GM21526 (cell line): ENCODE measurements at regions not wholly inside any gene's neighbourhood (a gene's known extent, or its start where the extent isn't known, plus 50 kb on each side); places are given as distances from the start of the nearest gene placed in this dataset.

Experiments used
- ATAC-seq: cut with Tn5 transposase; IDR thresholded peaks from one replicate; pipeline ENCODE4 v1.9.1; 2021; ENCODE audit warnings: moderate library complexity; ENCODE audit not compliant: unreplicated experiment, low FRiP score

DNA sequence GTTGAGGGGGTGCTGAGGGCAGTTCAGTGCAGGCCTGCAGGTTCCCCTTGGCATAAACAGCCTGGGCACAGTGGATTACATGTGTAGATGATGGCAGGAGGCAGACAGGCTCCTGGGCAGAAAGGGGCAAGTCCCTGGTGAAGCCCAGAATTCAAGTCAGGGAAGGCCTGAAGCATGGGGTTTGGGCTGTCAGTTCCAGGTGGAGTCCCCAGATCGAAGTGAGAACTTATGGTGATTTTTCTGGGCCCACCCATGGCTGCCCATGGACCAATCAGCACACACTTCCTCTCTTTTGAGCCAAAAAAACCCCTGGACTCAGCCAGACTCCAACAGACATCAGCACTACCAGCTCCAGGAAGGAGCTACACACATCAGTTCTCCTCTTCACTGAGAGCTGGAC, 529.1 kb downstream of the PPARGC1A start:
- ATAC-seq = no peak

DNA sequence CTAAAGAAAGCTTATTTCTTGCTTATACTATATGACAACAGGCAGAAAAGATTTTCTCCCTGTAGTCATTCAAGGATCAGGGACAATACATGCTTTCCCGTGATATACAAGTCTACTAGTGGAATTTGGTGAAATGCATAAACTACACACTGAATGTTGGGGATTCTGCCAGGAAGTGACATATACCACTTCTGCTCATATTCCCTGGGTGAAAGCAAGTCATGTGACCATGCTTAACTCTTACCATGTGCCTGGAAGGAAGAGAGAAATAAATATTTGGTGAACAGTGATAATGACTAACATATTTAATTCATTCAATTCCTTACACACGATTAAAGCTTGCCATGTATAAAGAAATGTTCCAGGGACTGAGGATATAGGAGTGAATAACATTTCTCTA, 534.6 kb downstream of the PPARGC1A start:
- no peak for ATAC-seq

DNA sequence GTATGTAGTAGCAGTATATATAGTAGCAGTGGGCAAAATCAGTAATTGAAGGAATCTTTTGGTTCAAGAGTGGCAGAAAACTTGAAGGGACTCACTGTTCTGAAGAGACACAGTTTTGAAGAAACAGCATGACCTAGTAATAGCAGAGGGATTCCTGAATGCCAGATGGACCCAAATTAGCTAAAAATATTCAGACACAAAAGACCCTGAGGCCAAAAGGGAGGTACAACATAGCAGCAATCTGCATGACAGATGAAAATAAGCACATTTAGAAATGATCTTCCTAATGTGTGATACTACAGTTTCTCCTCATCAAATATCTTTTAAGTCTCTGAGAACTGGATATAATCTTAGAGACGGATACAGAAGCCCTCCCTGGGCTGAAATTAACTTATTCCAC, 536.6 kb downstream of the PPARGC1A start:
- no peak for ATAC-seq

DNA sequence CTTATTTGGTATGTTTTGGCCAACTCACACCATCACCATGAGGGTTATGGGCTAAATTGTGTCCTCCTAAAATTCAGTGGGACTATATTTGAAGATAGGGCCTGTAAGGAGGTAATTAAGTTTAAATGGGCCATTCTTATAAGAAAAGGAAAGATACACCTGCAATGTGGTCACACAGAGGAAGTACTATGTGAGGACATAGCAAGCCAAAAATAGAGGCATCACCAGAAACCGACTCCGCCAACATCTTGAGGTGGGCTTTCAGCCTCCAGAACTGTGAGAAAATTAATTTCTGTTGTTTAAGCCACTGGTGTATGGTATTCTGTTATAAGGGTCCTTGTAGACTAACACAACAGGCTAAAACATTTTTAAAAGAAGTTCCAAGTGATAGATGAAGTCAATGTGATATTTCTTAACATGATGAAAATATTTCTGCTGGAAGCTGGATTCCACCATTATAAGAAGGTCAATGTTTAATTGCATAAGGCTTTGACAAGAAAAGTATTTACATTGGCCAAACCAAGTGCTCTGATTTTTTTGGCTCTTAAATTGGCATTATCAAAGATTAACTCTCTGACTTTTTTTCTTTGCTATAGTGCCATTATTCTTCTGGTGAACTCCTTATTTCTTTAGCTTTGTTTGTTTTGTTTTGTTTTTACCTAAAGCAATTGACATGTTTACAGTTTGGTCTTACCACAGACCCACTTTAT, 540.9 kb downstream of the PPARGC1A start:
- no peak for ATAC-seq

DNA sequence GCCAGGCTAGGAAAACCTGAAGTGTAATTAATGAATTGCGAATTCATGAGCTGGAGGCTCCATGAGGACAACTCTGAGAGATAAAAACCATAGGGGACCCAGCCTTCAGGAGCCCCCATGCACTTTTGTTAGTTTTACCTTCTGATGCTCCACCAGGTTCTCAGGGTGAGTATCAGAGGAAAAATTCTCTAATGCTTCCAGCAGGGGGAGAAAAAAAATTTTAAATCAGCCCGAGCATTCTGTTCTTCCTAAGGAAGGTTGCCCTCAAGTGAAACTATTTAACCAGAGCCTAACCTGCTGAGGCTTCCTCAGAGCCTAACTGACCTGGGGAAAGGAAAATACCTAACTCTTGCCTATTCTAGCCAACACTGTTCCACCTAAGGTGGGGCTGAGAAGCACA, 552.6 kb downstream of the PPARGC1A start:
- ATAC-seq = no peak

DNA sequence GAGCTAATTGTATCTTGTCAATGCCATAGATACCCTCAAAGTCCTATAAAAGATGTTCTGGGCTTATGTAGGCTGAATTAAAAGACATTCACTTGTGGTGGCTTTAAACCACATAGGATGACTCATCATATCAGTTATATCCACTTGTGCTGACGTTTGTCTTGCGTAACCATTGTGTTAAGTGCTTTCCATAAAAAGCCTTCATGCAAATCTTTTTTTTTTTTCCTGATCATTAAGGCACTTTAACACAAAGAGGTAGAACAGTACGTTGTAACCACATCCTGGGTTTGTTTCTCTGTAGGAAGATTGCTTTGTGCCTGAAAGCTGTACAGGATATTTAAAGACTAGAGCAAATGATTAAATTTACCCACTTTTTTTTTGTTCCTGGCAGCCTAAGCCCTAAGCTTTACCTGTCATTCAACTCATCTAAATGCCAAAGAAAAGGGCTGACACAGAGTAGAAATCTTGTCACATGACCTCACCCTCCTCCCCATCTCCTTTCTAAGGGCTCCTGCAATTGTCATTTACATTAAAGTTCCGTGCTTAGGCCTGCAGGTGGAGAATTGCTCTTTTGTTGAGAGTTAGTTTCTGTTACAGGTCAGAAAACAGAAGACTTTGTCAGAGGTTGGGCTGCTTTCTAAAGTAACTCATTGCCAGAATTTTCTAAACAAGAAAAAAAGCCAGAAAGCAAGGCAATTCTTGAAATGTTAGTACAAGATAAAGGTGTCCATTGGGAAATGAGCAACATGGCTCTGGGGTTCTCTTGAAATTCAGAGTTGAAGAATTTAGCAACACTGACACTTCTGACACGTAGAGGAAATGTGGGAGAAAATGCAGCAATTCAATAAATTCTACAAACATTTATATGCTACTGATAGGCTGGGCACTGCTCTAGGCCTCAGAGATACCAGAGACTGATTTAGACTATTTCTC, 555.6 kb downstream of the PPARGC1A start:
- ATAC-seq = peak; percentile 67

DNA sequence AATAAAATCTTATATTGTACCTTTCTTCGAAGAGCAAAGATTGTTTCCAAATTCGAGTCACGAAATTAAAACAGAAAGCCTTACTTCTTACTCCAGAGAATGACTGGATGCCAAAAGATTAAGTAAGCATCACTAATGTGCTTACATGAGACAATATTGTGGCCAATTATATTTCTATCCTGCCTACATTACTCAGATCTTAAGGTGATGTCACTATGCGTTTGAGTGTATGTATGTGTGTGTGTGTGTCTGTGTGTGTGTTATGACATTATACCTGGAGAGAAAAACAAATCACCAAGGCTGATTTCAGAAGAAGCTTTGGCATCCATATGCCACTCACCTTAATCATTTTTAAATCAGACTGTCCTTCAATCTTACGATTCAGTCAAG, 556.3 kb downstream of the PPARGC1A start:
- no peak for ATAC-seq

DNA sequence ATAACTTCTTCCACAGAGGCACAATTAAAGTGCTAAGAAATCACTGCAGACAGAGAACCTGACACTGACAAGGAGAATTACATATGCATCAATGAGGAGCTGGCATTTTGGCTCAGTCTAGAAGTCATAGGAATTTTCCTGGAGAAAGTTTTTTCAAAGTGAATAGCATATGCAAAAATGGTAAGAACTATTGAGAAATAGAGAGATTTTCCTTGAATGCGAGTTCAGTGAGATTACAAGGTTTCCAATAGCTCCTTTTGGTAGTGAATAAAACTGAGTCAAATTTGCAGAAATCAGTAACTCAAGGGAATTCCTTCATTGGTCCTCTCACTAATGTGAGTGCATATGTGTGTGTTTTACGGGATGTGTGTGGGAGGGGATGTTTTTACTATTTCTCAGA, 557.5 kb downstream of the PPARGC1A start:
- no peak for ATAC-seq

DNA sequence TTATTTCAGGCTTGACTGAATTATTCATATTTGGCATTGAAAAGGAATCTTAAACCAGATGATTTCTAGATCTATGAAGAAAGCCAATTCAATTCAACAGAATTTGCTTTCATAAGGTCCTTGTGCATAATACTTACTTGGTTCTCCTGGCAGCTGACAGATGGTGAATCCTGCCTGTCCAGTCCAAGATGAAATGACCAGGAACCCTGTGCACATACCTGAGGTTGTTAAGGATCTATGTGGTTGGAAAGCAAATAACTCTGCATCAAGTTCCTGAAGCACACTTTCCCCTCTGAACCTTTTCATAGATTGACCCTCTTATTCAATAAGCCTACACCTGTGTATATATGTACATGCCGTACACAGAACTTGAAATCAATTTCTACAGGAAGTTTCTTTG, 562.7 kb downstream of the PPARGC1A start:
- no peak for ATAC-seq

DNA sequence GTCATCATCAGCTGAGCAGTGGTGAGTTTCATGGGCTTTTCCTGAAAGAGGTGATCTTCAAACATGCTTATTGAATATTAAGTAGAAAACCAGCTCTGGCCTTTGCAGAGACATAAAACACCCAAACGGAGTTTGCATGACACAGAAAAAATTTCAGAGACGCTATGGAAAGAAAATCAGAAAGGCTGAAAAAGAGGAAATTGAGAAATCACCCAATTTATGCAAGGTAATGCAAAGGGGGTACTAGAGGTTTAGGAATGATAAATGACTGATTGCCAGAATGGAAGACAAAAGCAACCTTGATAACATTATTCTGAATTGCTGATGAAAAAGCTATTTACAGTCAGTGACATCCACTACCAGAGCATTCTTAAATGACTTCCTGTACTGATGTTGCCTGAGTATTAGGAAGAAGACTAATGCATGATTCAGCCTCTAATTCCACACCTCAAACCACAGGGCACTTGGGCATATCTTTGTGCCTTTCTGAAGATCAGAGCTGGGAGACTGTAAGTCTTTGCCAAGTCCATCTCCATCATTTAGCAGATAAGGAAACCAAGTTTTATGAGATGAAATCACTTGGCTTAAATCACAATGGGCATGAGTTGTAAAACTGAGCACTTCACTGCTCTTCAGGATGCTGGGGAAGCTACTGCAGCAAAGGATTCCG, 565.7 kb downstream of the PPARGC1A start:
- no peak for ATAC-seq

DNA sequence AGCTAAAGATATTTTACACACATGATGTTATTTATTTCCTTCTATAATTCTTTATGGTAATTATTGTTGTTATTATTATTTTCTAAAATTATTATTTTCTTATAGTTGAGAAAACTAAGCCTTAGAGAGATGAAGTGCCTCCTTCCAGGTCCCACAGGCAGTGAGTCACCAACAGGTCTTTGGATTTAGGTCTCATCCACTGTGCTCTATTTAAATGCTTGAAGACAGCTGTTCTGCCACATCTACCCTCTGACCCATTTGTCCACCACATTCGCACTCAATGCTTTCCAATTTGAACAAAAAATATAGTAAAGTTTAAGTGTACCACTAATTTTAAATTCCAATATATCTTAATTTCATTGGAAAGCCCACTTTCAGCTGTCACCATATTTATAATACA, 566.4 kb downstream of the PPARGC1A start:
- ATAC-seq = no peak

DNA sequence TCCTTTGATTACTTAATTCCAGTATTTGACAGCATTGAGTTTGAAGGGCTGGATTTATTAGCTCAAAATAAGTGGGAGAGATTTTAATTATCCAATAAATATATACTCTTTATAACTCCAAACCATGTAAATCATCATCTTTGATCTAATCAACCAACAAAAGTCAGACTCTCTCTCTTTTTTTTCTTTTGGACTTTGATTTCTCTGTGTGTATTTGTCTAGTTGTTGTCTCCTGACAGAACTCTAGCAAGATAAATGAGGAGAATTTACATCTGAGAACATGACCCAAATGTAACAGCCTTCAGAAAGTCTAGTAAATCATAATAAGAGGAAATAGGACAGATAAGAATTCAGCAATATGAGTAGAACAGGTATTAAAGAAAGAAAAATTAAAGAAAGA, 567.1 kb downstream of the PPARGC1A start:
- no peak for ATAC-seq

DNA sequence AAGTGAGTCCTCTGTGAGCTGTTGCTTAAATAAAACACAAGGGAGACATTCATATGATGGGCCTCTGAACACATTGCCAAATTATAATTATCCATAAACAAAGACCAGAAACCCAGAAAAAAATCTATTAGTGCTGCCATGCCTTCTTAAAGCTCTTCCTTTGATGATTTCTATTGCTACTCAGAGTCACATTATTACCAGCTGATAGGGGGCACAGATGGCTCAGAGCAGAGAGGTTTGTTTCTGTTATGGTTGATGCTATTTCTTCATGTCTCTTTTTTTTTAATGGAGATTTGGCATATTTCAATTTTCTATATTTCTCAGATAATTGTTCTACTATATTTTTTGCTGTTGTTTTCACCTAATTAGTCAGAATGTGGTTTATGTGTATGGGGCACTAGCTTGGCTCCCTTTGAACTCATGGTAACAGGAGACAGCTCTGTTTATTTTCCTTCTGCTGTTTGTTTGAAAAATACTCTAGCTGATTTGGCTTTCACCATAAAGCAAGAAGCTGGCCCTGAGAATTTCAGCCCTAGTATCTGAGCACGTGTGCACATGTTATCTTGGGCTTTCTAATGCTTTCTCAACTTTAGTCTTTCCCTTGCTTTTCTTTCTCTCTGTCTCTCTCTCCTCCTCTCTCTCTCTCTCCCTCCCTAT, 568.8 kb downstream of the PPARGC1A start:
- no peak for ATAC-seq

DNA sequence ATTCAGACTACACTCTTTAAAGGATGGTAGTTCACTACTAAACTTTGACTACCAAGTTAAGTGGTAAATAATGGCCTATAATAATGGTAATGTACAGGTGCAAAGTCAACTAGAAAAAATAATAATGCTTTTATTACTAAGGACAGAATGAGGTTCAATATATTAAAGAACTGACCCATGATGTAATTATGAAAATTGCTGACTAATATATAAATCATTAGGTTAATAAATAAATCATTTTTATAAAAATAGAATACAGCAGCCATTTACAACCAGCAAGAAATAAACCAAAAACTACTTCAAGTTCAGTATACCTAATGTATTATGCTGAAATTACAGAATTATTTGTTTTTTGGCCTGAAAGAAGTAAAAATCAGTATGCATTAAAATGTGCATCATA, 577.2 kb downstream of the PPARGC1A start:
- ATAC-seq = no peak

DNA sequence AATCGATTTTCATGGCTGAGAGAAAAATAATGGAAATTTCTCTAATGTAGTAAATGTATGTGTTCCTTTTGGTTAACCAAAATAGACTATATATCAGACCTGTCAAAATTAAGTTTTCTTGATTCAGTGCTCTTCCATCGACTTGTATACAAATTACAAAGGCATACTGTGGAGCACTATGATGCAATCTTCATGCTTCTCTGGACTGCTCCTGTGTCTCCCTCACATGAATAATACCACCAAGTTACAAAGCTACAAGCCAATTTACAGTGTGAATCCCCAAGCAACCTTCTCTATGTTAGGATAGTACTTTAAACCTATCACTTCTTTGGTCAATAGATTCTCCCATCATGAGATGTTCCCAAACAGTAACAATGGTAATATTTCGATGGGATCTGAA, 577.9 kb downstream of the PPARGC1A start:
- ATAC-seq = no peak

DNA sequence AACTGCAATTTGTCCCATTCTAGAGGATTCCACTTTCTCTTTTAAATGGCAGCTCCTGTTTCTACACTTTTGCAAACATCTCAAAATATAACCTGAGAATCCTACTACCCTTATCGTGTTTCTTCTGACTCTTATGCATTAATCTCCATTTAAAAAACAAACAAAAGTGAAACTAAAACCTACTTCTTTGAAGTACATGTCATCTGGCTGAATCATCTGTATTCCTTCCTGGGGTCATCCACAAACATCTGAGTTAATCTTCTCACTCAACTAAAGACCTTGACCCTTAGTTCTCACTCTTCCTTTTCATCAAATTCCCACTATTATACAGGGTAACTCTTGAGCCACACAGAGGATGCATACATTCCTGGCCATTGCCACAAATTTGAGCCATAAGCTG, 584.8 kb downstream of the PPARGC1A start:
- ATAC-seq = no peak

DNA sequence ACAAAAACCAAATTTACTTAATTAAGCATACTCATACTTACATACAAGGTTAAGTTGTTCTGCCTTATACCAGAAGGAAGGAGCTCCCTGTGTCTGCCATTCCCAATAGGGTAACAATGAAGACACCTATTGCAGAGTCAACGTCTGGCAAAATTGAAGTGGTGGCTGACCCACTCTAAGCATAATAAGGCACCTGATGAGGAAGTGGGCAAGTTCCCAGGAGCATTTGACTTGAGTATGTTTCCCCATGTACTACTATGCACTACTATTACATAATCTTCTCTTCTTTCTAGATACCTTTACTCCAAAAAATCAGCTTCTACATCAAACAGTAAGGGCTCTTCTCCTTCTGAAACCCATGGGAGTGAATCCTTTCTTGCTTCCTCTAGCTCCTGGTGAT, 591.5 kb downstream of the PPARGC1A start:
- ATAC-seq = no peak

DNA sequence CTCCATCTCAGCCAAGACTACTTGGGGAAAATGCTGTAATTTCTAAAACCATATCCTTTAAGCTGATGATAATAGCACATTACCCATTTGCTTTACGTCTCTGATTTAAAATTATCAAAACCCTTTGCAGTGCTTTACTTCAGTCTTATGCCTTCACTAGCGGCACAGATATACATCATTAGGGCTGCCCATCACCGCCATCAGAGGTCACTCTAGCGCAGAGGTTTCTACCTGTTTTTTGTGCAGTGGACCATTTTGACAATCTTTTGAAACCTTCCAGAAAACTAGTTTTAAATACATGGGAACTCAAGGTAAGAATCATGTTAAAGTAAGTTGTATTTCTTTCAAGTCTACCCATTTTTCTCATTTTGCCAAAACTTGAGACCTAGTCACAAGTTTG, 592.5 kb downstream of the PPARGC1A start:
- ATAC-seq = no peak

DNA sequence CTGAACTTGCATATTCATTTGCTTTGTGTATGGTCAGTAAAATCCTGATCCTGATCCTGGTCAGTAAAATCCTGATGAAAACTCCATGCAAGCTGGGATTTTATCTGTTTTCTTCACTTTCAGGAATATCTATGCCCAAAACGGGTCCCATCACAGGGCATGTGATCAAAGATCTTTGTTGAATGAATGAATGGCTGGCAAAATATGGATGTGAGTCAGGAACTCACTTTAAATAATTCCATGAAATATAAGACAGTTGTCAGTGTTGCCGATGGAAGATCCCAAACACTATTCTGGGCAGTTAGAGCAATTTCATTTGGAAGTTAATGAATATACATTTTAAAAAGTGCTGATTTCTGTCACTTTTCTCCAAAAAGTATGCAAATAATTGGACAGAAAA, 598.4 kb downstream of the GBA3 start:
- ATAC-seq = no peak

DNA sequence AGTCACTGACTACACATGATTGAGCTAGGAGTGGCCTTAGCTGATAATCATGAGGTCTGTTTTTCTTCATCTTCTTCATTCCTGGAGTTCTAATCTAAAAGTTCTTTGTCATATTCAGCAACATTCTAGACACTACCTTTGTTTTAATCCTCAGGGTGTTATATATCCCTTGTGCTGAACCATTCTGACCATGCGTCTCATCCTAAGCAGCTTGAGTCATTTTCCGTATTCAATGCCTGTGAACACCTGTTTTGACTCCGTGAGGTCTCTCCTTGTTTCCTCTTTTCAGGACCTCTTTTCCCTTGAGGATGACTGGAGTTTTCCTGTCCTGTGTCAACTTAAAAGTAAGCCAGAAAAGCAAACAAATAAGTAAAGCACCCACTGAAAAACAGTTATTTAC, 597.9 kb downstream of the GBA3 start:
- no peak for ATAC-seq

DNA sequence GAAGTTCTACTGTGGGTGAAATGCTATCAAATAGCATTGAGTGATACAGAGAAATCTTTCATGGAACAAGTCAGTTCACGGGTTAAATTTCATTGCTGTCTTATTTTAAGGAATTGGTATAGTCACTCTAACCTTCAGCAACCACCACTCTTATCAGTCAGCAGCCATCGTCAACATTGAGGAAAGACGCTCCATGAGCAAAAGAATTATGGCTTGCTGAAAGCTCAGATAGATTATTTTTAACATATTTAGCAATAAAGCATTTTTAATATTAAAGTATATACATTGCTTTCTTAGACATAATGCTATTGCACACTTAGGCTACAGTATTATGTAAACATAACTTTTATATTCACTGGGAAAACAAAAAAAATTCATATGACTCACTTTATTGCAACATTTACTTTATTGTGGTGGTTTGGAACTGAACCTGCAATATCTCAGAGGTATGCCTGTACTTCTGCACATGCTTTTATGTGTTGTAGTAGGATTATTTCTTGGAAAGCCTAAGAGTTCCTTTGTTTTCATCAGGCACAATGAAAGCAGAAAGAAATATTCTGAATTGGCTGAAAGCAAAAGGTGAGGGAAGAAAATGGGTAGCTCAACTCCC, 586.7 kb downstream of the GBA3 start:
- ATAC-seq = no peak
